ENCODE measurements at regions not wholly inside any gene's neighbourhood (a gene's known extent, or its start where the extent isn't known, plus 50 kb on each side); places are given as distances from the start of the nearest gene placed in this dataset.

DNA sequence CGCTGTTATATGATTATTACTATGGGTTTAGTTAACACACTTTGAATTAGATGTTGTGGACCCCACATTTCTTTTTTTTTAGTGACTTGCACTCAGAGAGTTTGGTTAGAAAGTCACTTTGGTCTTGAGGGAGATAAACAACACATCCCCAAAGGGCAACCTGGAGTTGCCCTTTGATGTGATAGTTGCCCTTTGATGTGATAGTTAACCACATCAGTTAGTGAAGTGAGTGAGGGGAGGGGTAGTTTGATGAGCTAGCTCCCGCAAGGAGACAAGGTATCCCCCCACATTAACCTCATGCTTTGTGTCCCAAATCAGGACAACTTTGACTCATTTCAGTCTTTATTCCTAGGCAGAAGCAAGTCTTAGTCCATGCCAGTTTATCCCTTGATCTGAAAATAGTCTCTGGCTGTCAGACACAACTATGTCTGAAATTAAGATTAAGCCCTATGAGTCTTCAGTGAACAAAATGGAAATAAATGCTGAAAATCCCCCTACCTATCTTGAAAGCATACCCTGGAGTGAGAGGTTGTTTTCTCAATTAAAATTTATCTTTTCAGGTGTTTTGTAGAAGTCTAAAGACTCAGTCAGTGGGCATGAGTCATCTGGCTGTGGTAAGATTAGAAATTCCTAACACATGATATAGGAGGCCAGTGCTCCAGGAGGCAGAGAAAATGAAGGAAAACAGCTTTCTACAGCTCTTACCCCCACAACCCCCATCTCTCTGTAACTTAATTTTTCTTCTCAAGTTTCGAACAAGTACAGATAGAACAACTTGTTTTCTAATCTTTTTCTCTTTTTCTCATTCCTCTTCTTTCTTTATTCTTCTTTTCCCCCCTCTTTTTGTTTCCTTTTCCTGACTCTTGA is 208.9 kb upstream of the DMRTA1 start:
- no peak overlapping the region for H3K4me3 ChIP-seq (ENCODE audit: control insufficient read depth, low read depth, low read length)
- no peak for DNase-seq (ENCODE audit: low read depth)
- TF ChIP-seq, protein P1, sequence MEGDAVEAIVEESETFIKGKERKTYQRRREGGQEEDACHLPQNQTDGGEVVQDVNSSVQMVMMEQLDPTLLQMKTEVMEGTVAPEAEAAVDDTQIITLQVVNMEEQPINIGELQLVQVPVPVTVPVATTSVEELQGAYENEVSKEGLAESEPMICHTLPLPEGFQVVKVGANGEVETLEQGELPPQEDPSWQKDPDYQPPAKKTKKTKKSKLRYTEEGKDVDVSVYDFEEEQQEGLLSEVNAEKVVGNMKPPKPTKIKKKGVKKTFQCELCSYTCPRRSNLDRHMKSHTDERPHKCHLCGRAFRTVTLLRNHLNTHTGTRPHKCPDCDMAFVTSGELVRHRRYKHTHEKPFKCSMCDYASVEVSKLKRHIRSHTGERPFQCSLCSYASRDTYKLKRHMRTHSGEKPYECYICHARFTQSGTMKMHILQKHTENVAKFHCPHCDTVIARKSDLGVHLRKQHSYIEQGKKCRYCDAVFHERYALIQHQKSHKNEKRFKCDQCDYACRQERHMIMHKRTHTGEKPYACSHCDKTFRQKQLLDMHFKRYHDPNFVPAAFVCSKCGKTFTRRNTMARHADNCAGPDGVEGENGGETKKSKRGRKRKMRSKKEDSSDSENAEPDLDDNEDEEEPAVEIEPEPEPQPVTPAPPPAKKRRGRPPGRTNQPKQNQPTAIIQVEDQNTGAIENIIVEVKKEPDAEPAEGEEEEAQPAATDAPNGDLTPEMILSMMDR (IDR thresholded peaks at IDR 0.05; ENCODE audit: control insufficient read depth, insufficient read depth, low read depth, low read length, missing control alignments), result no peak

DNA sequence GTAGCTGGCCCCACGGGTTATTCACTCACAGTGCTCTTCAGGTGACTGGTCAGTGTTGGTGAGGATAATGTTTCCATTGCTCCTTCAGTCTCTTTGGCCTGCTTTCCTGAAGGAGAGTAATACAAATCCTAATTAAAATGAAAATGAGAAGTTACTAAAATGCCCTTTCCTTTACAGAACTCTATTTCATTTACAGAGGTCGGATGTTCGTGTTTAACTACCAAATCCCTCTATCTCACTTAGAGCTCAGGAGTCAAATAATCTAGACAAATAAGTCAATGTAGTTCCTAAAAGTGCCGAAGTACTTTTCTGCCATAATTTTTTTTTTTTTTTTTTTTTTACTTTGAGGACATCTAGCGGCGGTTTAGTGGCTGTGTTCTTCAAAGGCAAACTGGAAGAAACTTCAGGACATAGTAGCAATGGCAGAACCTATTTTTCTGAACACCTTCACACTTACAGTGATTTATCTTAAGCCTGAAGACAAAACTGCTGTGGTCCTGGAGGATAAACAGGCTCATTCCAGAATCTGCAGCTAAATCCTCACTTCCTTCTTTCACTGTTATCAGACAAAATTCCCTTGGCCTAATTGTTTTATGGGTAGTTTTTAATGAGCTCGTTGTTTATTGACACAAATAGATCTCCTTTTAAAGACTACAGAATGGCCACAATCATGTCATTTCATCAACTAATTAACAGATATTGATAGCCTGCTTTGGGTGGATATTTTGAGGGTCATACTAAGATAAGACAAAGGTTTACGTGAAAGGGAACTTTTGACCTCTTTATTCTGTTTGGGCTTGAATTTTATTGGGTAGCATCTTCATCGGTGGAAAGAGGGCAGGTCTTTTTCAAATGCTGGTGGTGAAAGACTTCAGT is 207.6 kb upstream of the DMRTA1 start:
- no peak overlapping the region for H3K4me3 ChIP-seq (ENCODE audit: control insufficient read depth, low read depth, low read length)
- DNase-seq (ENCODE audit: low read depth), result no peak
- TF ChIP-seq, protein P1 (IDR thresholded peaks at IDR 0.05; ENCODE audit: control insufficient read depth, insufficient read depth, low read depth, low read length, missing control alignments), result peak; percentile 43

DNA sequence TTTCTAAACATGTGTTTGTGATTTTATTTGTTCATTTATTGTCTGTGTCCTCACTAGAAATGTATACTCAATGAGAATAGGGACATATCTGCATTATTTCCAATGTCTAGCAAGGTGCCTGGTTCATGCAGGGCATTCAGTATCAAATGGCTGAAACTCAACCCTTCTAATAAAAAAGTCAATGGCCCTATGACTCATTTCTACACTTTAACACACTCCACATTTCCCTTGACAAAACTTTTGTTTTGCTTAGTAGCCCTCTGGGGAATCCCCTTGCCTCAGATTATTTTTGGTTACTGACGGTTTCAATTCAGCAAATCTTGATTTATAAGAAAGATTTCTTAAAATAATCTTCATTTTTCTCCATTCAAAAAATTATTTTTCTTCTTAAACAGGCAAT is 206.0 kb upstream of the DMRTA1 start:
- no peak overlapping the region for H3K4me3 ChIP-seq (ENCODE audit: control insufficient read depth, low read depth, low read length)
- no peak for DNase-seq (ENCODE audit: low read depth)
- TF ChIP-seq, protein P1 (IDR thresholded peaks at IDR 0.05; ENCODE audit: control insufficient read depth, insufficient read depth, low read depth, low read length, missing control alignments), result no peak

DNA sequence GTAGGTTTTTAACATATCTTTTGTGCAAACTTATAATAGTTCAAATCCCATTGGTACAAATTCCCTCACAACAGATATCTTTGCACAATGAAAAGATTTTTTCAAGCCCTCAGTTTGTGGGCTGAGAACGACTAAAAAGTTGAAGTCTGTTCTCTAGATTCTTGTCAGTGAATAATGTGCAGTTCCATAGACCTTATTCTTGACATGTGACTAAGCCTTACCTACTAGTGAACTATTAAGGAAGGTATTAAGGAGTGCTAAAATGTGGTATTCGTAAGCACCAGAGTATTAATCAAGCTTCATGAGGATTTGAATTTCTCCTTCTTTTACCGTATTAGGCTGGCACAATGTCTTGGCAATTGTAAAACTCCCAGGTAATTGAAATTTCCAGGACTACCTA is 205.6 kb upstream of the DMRTA1 start:
- H3K4me3 ChIP-seq (ENCODE audit: control insufficient read depth, low read depth, low read length), result no peak overlapping the region
- TF ChIP-seq, protein P1 (IDR thresholded peaks at IDR 0.05; ENCODE audit: control insufficient read depth, insufficient read depth, low read depth, low read length, missing control alignments), result no peak
- DNase-seq (ENCODE audit: low read depth), result no peak

DNA sequence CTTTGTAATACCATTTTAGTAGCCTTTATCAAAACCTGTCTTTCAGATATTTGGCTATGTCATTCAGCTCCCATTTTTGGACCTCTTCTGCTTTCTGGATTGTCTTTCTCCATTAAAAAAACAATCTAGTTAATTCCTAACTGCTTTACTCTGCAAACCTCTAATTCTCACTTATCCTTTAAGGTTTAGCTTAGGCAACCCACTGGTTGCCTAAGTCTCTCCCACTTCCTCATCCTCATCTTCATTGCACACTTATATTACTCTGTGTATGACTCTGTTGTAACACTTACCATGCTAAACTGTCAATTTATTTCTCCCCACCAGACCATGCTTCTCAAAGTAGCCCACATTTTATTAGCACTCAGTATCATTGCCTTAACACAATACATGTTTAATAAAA is 205.0 kb upstream of the DMRTA1 start:
- TF ChIP-seq, protein P1 (IDR thresholded peaks at IDR 0.05; ENCODE audit: control insufficient read depth, insufficient read depth, low read depth, low read length, missing control alignments), result no peak
- no peak for DNase-seq (ENCODE audit: low read depth)

DNA sequence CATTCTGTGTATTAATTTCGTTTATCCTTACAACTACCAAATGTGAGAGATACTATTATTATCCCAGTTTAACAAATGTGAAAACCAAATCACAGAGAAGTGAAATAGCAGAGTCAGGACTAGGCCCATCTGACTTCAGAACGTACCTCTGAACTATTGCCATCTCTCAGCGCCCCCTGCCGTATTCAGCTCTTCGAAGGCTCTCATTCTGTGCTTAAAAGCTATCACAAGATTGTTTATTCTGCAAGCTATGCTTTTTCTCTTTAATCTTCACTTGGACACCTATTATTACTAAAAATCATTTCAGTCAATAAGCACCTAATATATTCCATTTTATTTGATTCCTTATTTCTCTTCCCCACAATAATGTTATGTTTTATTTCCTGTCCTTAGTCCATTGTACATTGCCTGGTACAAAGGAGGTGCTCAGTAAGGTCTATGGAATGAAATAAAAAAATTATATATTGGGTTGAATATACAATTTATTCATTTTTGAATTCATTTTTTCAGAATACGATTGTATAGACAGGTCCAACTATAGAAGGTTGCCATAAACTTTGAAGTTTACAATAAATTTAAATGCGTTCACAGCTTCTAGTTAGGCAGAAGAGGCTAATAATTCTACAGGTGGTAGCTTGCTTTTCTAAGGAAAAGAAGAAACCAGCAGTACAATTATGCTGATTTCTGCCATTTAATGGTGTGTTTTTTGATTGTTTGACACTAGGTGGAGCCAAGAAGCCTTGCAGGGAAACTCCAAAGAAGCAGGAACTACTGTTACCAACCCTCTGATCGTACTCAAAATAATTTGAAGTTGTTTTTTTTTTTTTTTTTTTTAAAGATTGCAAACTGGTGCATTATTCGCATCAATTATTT is 202.2 kb upstream of the DMRTA1 start:
- TF ChIP-seq, protein P1 (IDR thresholded peaks at IDR 0.05; ENCODE audit: control insufficient read depth, insufficient read depth, low read depth, low read length, missing control alignments), result peak; percentile 68
- no peak overlapping the region for H3K4me3 ChIP-seq (ENCODE audit: control insufficient read depth, low read depth, low read length)
- DNase-seq (ENCODE audit: low read depth), result no peak

More for the DNA sequence above, 205.0 kb upstream of the DMRTA1 start:
- H3K4me3 ChIP-seq (ENCODE audit: control insufficient read depth, low read depth, low read length), result no peak overlapping the region
